GM21825 (cell line): ENCODE measurements at regions not wholly inside any gene's neighbourhood (a gene's known extent, or its start where the extent isn't known, plus 50 kb on each side); places are given as distances from the start of the nearest gene placed in this dataset.
A peak's percentile ranks its signal among the peaks of the same experiment; 100 is the strongest.

ENCODE experiments used
- ATAC-seq: cut with Tn5 transposase; IDR thresholded peaks from one replicate; pipeline ENCODE4 v1.9.1; 2021; ENCODE audit warnings: mild to moderate bottlenecking, moderate library complexity; ENCODE audit not compliant: unreplicated experiment

DNA sequence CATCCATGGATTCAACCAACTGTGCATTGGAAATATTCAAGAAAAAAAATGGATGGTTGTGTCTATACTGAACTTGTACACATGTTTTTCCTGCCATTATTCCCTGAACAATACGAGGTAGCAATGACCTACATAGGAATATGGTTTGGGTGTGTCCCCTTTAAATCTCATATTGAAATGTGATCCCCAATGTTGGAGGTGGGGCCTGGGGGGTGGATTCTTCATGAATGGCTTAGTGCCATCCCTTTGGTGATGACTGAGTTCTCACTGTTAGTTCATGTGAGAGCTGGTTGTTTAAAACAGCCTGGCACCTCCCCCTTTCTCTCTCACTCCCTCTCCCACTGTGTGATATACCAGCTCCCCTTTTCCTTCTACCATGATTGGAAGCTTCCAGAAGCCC is 139.8 kb upstream of the BACH2 start:
- ATAC-seq, result no peak

DNA sequence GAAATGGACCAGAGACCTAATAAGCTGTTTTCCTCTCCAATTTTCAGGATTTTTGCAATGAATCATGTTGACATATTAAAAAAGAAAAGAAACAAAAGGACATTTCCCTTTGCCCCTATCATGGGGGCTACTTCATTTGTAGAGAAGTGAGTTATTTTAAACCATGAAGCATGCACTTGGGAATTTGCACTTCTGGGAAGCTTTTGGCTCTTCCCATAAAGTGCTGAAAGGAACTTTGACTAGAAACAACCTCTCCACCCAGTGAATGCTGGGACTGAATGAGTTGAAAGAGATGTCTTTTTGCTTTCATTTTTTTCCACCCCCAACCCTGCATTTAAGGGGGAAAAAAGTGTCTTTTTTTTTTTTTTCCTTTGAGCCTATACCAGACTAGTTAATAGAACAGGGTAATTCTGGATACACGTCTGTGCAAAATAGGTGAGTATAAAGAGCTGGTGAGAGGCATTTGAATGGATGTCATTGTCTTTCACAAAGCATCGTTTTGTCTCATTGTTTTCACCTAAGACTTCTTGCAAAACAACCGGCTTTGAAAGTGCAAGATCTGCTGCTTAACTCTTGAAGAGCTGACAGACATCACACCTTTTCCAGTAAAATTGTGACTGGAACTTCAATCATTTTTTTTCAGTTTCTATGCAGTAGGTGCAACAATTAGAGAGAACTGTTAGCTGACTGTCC is 138.7 kb upstream of the BACH2 start:
- no peak for ATAC-seq

DNA sequence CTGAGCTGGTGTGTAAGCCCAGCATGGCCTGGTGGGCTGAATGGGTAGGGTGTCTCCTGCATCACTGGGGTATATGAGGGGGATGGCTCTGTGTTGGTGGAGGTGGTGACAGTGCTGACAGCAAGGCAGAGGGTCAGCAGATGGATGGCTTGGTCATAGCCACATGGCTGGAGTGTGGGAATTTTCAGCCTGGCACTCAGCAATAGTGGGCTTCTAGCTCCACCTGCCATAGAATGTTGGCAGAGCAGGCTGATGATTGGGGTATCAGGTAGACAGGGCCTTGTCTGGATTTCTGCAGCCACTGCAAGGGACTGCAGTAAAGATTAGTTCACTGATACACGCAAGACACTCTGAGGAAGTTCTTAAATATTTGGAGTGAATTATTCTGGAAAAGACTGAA is 137.5 kb upstream of the BACH2 start:
- ATAC-seq, result no peak

DNA sequence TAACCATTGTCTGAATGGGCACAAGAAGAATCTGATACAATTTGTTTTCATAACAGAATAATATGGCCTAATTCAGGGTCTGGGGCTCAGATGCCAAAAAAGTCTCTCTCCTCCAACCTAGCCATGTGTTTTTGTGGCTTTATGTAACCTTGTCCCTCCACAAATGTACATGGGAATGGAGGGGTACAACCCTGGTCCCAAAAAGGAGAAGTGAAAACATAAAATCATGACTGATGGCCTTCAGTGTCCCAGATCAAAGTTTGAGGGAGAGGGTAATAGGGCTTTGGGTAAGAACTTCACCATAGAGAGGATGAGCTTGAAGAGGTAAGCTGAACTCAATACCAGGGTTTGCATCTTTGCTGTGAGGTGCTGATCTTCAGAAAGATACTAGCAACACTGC is 136.3 kb upstream of the BACH2 start:
- no peak for ATAC-seq

DNA sequence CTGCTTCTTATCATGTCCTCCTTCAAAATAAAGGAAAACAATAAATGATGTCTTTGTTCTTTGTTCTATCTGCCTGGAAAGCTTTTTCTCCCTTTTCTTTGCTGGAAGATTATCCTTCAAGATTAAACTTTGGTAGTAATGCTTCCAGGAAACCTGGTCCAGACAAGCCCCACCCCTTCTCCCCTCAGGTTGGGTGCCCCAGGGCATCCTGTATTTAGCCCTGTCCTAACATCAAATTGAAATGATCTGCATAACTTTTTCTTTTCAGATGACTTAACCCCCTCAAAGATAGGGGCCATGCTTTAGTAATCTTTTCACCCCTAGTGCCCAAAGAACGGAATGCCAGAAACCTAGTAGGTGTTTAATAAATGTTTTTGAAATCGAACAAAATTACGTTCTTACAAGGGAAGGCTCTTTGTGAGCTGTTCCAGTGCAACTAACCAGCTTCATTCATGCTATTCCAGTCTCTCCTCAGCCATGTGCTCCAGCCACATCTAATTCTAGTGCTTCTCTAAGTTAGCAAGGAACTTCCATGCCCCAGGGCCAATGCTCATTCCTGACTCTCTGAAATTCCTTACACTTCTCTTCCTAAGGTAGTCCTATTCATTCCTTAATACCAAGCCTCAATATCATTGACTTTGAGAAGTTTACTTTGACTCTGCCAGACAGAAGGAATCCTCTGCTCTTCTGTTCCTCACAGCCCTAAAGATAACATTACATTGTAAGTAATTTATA is 135.6 kb upstream of the BACH2 start:
- no peak for ATAC-seq

DNA sequence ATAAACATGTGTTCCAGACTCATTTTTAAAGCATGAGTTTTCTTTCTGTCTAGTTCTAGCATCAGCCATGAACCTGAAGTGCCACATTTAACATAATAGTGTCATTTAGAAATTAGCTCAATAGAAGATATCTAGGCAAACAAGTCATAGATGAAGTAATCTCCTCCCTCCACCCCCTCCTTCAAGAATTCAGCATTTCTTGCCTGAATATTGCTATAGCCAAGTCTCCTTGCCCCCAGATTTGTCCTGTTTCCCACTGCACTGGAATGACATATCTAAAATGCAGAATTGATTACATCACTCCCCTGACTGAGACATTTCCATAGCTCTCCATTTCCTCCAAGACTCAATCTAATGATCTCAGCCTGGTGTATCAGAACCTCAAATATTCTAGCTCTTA is 134.9 kb upstream of the BACH2 start:
- ATAC-seq, result no peak

DNA sequence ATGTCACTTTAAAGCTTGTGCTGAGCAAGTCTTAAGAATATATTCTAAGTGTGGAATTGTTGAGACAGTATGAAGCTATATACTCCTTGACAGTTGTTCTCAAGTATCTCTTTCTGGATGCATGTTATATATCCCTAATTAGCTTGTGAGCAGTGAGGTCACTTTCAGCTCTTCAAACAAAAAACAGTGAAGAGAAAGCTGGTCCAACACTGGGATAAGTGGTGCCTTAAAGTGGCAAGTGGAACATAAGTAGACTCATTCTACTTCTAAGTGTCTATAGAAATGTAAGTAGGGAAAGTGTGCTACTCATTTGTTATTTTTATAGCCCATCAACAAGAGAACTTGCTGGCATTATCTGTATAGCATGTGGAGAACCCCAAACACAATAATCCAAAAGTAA is 133.1 kb upstream of the BACH2 start:
- ATAC-seq, result no peak

DNA sequence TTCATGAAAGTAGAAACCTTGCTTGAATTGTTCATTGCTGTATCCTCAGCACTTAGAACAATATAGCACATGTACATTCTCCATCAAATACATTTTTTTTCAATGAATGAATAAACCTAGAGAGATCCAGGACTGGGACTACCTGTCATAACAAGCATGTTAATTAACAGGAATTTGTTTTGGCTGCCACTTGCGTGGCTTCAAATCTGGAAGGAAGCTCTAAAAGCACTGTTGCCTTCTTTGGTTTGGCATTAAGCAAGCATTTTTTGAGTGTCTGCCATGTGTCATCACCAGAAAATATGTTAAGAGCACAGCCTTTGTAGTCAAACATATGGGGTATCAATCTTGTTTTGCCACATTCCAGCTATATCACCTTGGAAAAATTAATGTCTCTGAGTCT is 131.9 kb upstream of the BACH2 start:
- ATAC-seq, result no peak

DNA sequence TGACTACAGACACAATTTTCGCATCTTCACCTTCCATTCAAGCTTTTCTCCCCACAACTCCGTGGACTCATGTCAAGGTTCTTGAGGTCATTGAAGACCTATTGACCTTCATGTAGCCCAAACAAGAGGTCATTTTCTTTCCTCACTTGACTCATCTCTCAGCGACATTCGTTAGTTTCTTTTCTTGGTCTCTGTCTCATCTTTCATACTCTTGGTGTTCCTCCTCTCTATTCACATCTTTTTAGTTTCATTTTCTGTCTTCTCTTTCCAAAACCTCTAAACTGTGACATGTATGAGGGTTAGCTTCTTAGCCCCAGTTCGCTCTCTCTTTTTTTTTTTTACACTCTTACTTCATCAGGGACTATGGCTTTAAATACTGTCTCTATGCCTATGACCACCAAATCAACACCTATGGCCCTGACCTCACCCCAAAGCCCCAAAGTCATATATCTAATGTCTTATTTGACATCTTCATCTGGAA is 128.6 kb upstream of the BACH2 start:
- peak; percentile 99 for ATAC-seq

DNA sequence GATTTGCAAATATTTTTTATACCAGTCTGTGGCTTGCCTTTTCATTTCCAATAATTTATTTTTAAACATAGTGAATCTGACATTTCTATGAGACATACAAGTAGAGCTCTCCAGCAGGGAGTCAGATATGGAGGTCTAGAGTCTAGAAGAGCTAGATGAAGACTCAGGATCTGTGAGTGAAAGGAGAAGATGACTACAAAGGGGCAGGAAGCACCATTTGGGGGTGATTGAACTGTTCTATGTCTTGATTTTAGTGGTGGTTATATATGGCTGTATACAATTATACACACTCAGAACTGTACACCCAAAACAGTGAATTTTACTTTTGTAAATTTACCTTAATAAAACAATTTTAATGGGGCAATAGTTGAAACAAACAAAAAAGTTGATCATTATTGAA is 127.9 kb upstream of the BACH2 start:
- no peak for ATAC-seq

DNA sequence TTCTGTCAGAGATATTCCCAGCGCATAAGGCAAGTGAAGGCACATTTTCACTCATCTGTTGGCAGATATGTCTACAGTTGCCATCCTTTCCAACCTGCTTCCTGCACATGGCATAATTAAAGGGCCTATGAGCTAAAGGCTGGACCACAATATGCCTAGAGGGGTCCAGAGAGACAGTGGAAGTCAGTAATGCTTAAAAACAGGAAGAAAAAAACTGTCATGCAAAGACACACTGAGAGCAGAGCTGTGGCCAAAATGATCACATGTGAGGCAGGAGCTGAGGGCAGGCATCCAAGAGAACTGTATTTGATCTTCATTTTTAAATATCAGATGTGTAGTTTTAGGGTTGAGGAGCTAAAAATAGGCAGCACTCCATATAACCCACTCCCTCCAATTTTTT is 125.0 kb upstream of the BACH2 start:
- no peak for ATAC-seq

DNA sequence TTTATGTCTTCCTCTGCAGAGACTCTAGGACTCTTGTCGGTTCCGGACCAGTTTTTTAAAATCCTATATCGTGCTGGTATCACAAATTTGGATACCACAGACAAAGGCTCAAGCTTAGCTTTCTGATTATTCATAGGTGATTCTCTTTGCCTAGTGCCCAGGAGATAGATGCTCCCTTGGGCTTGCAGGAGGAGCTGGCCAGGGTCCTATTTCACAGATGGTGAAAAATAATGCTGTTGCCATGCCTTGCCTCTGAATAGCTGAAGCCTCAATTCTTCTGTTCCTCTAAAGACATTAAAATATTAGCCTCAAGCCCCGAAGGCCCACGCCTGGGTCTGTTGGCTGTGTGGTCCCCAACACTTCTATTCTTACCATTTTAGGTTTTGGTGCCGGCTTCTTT is 123.9 kb upstream of the BACH2 start:
- no peak for ATAC-seq

DNA sequence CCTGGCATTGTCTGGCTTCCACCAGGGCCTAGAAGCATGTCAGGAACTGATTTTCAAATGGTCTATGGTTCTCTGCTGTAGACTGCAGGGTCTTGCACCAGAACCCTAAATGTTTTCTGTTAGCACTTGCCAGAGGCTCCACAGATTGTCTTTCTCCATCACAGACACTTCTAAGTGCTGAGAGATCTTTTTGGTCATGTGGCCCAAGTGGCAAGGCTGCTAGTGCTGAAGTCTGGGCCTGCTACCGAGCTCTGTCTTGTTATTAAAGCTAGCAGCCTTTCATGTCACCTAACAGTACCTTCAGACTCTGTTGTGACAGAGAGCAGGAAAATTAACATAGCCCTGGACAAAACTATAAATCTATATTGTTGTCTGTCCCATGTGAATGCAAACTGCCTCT is 120.7 kb upstream of the BACH2 start:
- ATAC-seq, result no peak

DNA sequence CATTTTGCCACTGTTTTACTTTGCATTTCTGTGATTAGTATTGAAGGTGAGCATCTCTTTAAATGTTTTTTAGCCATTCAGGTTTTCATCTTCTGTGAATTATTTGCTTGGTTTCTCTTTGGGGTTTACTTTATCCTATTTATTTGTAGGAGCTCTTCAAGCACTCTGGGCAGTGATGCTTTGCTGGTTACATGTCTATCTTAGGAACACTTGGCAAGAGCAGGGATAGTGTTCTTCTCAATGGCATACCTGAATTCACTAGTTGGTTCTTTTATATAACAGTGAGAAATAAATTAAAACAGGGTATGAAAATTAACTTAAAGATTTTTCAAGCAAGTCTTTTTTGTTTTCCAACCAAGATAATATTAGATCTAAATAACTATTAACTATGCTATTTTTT is 119.7 kb upstream of the BACH2 start:
- ATAC-seq, result no peak

DNA sequence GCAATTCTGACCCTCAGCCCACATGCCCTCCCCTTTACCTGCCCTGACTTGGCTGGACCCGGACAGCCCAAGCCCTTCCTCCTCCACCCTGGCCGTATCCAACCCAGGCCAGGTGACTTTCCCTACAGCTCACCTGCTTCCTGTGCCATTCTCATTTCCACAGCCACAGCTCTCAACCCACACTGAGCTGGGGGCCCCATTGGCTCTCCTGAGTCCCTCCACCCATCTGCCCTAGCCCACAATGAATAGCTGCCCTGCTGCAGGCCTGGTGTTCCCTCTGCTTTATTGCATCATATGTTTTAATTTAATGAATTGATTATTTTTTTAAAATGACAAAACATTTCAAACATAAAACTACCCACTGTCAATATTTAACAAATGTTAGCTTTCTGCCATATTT is 118.5 kb upstream of the BACH2 start:
- ATAC-seq, result no peak

DNA sequence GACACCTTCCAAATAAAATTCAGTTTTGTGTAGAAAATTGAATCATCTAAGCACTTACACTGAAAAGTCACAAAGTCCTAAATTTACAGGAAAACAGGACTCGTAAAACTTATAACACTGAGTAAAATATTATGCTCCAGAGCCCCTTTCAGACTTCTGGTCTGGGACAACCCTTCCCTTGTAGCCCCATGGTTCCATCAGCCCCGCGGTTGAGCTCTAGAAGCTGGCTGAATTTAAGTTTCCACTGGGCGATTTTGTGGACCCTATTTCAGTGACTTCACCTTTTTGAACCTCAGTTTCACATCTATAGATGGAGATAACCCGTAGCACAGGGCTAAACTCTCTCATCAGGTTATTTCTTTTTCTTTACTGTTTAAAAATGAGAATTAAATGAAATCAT is 117.7 kb upstream of the BACH2 start:
- ATAC-seq, result no peak

DNA sequence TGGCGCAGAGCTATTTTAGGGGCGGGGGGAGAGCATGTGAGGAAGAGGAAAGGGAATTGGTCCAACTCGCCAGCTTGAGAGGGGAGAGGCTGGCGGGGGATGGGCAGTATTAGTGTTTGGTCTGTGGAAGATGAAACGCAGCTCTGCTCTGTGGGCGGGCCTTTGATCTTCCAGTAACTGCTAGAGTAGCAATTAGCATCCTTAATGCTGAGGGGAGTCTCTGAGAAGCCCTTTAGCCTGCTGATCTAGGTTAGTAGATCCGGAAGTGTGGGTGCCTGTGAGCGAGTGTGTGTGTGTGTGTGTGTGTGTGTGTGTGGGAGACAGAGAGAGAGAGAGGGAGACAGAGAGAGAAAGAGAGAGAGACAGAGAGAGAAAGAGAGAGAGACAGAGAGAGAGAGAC is 117.2 kb upstream of the BACH2 start:
- ATAC-seq, result no peak

DNA sequence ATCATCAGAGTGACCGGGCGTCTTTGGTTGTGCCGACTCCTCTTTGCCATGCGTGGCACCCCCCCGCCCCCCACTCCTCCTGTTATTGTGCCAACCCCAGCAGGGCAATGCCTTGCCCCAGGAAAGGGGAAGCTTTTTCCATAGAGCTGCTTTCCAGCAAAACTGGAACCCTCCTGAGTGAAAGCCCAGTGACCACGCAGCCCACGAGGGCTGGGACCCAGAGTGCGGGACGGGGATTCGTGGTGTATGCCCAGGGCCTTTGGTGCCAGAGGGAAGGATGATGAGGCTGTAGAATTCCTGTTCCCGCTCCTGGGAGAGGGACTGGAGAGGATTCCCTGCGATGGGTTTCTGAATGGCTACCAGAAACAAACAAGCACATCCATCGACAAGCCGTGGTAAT is 116.8 kb upstream of the BACH2 start:
- ATAC-seq, result no peak

DNA sequence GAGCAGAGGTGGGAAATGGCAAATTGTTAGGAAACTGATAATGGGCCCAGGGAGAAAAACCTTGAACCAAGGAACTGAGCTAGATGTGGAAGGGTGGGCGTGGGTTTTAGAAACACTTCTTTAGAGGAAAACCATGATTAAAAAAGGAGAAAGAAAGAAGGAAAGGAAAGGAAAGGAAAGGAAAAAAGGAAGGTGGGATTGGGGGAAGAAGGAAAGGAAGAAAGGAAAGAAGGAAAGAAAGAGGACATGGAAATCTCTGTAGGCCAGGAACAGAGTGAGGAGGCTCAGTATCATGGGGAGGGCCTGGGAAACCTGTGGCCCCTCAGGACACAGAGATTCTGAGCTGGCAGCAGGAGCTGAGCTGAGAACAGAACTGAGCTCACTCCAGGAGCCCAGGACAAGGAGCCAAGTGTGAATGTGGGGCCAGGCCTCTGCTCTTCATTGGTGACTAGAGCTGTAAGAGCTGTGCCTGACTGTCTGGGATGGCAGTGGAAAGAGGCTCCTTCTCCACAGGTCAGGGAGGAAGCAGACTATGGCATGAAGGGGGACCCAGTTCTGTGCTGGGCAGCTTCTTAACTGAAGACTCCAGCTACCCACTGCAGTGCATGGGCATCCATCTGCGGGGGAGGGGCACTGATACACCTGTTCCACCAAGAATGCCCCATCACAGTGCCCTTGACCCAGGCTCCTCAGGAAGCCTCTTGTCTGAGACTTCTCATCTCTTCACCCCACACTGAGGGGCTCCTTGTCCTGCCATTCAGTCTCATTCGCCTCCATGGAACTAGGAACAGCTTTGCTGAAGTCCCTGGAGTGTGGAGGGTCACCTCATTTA is 116.1 kb upstream of the BACH2 start:
- no peak for ATAC-seq

DNA sequence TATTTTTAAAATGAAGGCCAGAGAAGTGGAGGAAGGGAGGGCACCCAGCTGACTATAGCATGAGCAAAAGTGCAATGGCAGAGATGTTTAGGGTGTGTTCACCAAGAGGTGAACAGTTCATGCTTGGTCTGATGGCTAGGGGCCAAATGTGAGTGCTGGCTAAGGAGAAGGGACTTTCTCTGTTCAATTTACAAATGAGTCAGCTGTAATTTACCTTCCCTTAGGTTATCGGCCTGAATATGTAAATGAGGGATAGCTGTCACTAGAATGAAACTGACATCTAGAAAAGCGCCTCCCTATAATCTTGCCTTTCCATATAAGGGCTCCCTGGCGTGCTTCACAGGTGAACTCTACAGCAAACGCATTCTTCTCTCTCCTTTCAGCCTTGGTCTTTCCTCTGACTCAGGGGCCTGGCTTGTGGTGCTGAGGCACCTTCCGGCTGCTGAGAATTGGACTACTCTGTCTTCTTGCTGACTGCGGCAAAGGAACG is 114.7 kb upstream of the BACH2 start:
- peak; percentile 90 for ATAC-seq

DNA sequence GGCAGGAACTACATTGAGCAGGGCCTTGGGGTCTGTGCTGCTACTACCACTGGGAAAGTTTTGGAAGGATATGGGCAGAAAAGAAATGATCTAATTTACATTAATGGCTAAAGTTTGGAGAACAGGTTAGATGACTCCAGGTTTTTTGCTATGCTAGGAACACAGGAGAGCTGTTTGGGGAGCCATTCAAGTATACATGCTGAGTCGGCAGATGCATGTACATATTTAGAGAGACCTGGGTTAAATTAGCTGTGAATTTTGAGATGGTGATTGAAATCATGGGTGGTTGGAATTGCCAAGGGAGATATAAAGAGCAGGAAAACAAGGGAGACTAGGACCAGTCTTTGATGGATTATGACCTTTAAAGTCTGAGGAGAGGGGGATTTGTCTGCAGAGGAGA is 113.1 kb upstream of the BACH2 start:
- ATAC-seq, result no peak

DNA sequence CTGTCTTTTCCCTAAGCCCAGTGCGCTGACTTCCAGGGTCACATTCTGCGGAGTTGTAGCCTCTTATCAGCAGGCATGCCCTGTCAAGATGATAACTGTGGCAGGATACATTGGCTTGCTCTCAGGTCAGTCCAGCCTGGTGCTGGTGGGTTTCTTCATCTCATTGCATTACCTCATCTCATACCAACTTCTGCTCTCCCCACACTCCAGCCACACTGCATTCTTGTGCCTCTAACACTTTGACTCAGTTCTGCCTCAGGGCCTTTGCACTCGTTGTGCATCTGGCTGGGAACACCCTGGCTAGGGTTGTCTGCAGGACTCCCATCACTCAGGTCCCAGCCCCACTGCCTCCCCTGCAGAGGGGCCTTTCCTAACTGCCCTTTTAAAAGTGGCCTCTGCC is 110.3 kb upstream of the BACH2 start:
- no peak for ATAC-seq
